ENCODE measurements at regions not wholly inside any gene's neighbourhood (a gene's known extent, or its start where the extent isn't known, plus 50 kb on each side); places are given as distances from the start of the nearest gene placed in this dataset.

- no peak for TF ChIP-seq CTCF (IDR thresholded peaks at IDR 0.05)
- no peak for TF ChIP-seq ZFX (IDR thresholded peaks at IDR 0.05; ENCODE audit: borderline replicate concordance)
- no peak overlapping the region for H3K27ac ChIP-seq
Observed at GRCh38 chr4:110787707-110788106, 164.8 kb upstream of the PITX2 start.

- no peak overlapping the region for H3K27ac ChIP-seq
- no peak for TF ChIP-seq CTCF (IDR thresholded peaks at IDR 0.05)
- no peak for TF ChIP-seq ZFX (IDR thresholded peaks at IDR 0.05; ENCODE audit: borderline replicate concordance)
Observed at GRCh38 chr4:110788302-110788701, 165.4 kb upstream of the PITX2 start.

GRCh38 chr4:110792036-110792435 lies 169.2 kb upstream of the PITX2 start:
- TF ChIP-seq ZFX (IDR thresholded peaks at IDR 0.05; ENCODE audit: borderline replicate concordance), result no peak
- no peak for TF ChIP-seq CTCF (IDR thresholded peaks at IDR 0.05)
- H3K27ac ChIP-seq, result no peak overlapping the region

- TF ChIP-seq CTCF (IDR thresholded peaks at IDR 0.05) (no peak), ZFX (IDR thresholded peaks at IDR 0.05; ENCODE audit: borderline replicate concordance) (no peak)
- no peak overlapping the region for H3K27ac ChIP-seq
Observed at GRCh38 chr4:110793381-110793801, 170.5 kb upstream of the PITX2 start.

GRCh38 chr4:110793890-110794554 lies 171.1 kb upstream of the PITX2 start:
- H3K27ac ChIP-seq, result no peak overlapping the region
- TF ChIP-seq ZFX (IDR thresholded peaks at IDR 0.05; ENCODE audit: borderline replicate concordance) (no peak), CTCF (IDR thresholded peaks at IDR 0.05) (no peak)

GRCh38 chr4:110795971-110796370 lies 173.1 kb upstream of the PITX2 start:
- no peak overlapping the region for H3K27ac ChIP-seq
- TF ChIP-seq ZFX (IDR thresholded peaks at IDR 0.05; ENCODE audit: borderline replicate concordance) (no peak), CTCF (IDR thresholded peaks at IDR 0.05) (no peak)

- no peak for TF ChIP-seq CTCF (IDR thresholded peaks at IDR 0.05)
- no peak for TF ChIP-seq ZFX (IDR thresholded peaks at IDR 0.05; ENCODE audit: borderline replicate concordance)
- no peak overlapping the region for H3K27ac ChIP-seq
Observed at GRCh38 chr4:110797486-110797885, 174.6 kb upstream of the PITX2 start.
